Endothelial cell of umbilical vein (primary cell): ENCODE measurements at regions not wholly inside any gene's neighbourhood (a gene's known extent, or its start where the extent isn't known, plus 50 kb on each side); places are given as distances from the start of the nearest gene placed in this dataset.

ENCODE experiments used
- EZH2 ChIP-seq: IDR thresholded peaks from 2 replicates; pipeline ENCODE4 v1.6.1; 2012; ENCODE audit warnings: borderline replicate concordance, low read depth, mild to moderate bottlenecking, moderate library complexity, low read length, inconsistent platforms; ENCODE audit not compliant: severe bottlenecking
- FOS ChIP-seq: IDR thresholded peaks from 2 replicates; pipeline ENCODE4 v1.6.1; 2011; ENCODE audit warnings: mild to moderate bottlenecking, low read length, moderate library complexity, borderline replicate concordance; ENCODE audit not compliant: insufficient read depth
- POLR2A ChIP-seq: IDR thresholded peaks from 2 replicates; pipeline ENCODE4 v1.6.1; 2012; ENCODE audit warnings: low read depth, mild to moderate bottlenecking, control low read depth, low read length
- POLR2AphosphoS5 ChIP-seq: IDR thresholded peaks from 2 replicates; pipeline ENCODE4 v1.6.1; 2012; ENCODE audit warnings: low read depth, mild to moderate bottlenecking, control low read depth, low read length, moderate library complexity; ENCODE audit not compliant: insufficient read depth
- TF ChIP-seq, protein P1 (sequence below), 2 donors: IDR thresholded peaks; 1 replicate in 1 of 2; 2 replicates in 1 of 2; pipeline ENCODE4 v1.5.1; 2011; ENCODE audit warnings: low read length in 2 of 2, mild to moderate bottlenecking in 2 of 2, moderate library complexity in 2 of 2, control low read depth in 1 of 2, inconsistent platforms in 1 of 2, low read depth in 1 of 2; ENCODE audit not compliant: insufficient read depth in 1 of 2; ENCODE audit errors: extremely low read depth in 1 of 2

- no peak for TF ChIP-seq POLR2AphosphoS5
- TF ChIP-seq, protein P1, sequence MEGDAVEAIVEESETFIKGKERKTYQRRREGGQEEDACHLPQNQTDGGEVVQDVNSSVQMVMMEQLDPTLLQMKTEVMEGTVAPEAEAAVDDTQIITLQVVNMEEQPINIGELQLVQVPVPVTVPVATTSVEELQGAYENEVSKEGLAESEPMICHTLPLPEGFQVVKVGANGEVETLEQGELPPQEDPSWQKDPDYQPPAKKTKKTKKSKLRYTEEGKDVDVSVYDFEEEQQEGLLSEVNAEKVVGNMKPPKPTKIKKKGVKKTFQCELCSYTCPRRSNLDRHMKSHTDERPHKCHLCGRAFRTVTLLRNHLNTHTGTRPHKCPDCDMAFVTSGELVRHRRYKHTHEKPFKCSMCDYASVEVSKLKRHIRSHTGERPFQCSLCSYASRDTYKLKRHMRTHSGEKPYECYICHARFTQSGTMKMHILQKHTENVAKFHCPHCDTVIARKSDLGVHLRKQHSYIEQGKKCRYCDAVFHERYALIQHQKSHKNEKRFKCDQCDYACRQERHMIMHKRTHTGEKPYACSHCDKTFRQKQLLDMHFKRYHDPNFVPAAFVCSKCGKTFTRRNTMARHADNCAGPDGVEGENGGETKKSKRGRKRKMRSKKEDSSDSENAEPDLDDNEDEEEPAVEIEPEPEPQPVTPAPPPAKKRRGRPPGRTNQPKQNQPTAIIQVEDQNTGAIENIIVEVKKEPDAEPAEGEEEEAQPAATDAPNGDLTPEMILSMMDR (IDR thresholded peaks at IDR 0.05; ENCODE audit: extremely low read depth in 1 of 2, insufficient read depth in 1 of 2, low read depth in 1 of 2, low read length in 2 of 2), result no peak
- no peak for TF ChIP-seq POLR2A
- no peak for TF ChIP-seq FOS
- no peak for TF ChIP-seq EZH2
These were observed 456.0 kb downstream of the PCDH17 start for GRCh38 chr13:58087566-58087965.
